ENCODE measurements at regions not wholly inside any gene's neighbourhood (a gene's known extent, or its start where the extent isn't known, plus 50 kb on each side); places are given as distances from the start of the nearest gene placed in this dataset.
"Not testable (repeated sequence)": the region's sequence is repeated elsewhere in the genome, so short reads cannot be mapped to it uniquely, and the experiment has no call there.

GRCh38 chr2:123485056-123485455, 540.0 kb upstream of the CNTNAP5 start:
- DNase-seq (ENCODE audit: low read depth), result no peak

GRCh38 chr2:123493687-123494086, 531.4 kb upstream of the CNTNAP5 start:
- DNase-seq (ENCODE audit: low read depth), result no peak

- no peak for DNase-seq (ENCODE audit: low read depth)
These were observed 529.8 kb upstream of the CNTNAP5 start for GRCh38 chr2:123495241-123495640.

- DNase-seq (ENCODE audit: low read depth), result no peak
These were observed 524.7 kb upstream of the CNTNAP5 start for GRCh38 chr2:123500346-123500745.

GRCh38 chr2:123500988-123501387, 524.1 kb upstream of the CNTNAP5 start:
- DNase-seq (ENCODE audit: low read depth), result no peak

- DNase-seq (ENCODE audit: low read depth), result no peak
These were observed 522.2 kb upstream of the CNTNAP5 start for GRCh38 chr2:123502931-123503330.

- no peak for DNase-seq (ENCODE audit: low read depth)
These were observed 512.5 kb upstream of the CNTNAP5 start for GRCh38 chr2:123512547-123512946.

- DNase-seq (ENCODE audit: low read depth), result no peak
These were observed 511.7 kb upstream of the CNTNAP5 start for GRCh38 chr2:123513351-123513750.

GRCh38 chr2:123514613-123515207, 510.4 kb upstream of the CNTNAP5 start:
- DNase-seq (ENCODE audit: low read depth), result no peak

- DNase-seq (ENCODE audit: low read depth), result no peak
These were observed 506.7 kb upstream of the CNTNAP5 start for GRCh38 chr2:123518367-123518766.

- DNase-seq (ENCODE audit: low read depth), result no peak
These were observed 503.2 kb upstream of the CNTNAP5 start for GRCh38 chr2:123521854-123522253.

- DNase-seq (ENCODE audit: low read depth), result not testable (repeated sequence)
These were observed 502.6 kb upstream of the CNTNAP5 start for GRCh38 chr2:123522498-123522897.

- no peak for DNase-seq (ENCODE audit: low read depth)
These were observed 495.9 kb upstream of the CNTNAP5 start for GRCh38 chr2:123528996-123529707.

GRCh38 chr2:123530004-123530403, 495.1 kb upstream of the CNTNAP5 start:
- no peak for DNase-seq (ENCODE audit: low read depth)

- no peak for DNase-seq (ENCODE audit: low read depth)
These were observed 493.0 kb upstream of the CNTNAP5 start for GRCh38 chr2:123532126-123532525.

GRCh38 chr2:123532994-123533393, 492.1 kb upstream of the CNTNAP5 start:
- no peak for DNase-seq (ENCODE audit: low read depth)

- DNase-seq (ENCODE audit: low read depth), result no peak
These were observed 484.8 kb upstream of the CNTNAP5 start for GRCh38 chr2:123540291-123540690.

- DNase-seq (ENCODE audit: low read depth), result no peak
These were observed 478.7 kb upstream of the CNTNAP5 start for GRCh38 chr2:123546353-123546752.

GRCh38 chr2:123563515-123563914, 461.6 kb upstream of the CNTNAP5 start:
- no peak for DNase-seq (ENCODE audit: low read depth)

- no peak for DNase-seq (ENCODE audit: low read depth)
These were observed 458.7 kb upstream of the CNTNAP5 start for GRCh38 chr2:123566291-123566946.

GRCh38 chr2:123578016-123578415, 447.1 kb upstream of the CNTNAP5 start:
- no peak for DNase-seq (ENCODE audit: low read depth)

GRCh38 chr2:123596621-123597020, 428.5 kb upstream of the CNTNAP5 start:
- DNase-seq (ENCODE audit: low read depth), result no peak

- DNase-seq (ENCODE audit: low read depth), result no peak
These were observed 427.1 kb upstream of the CNTNAP5 start for GRCh38 chr2:123597988-123598387.

Measured in EH (cell line).